HFF-Myc (cell line): ENCODE measurements at regions not wholly inside any gene's neighbourhood (a gene's known extent, or its start where the extent isn't known, plus 50 kb on each side); places are given as distances from the start of the nearest gene placed in this dataset.

ENCODE experiments used
- DNase-seq: peaks from one replicate; pipeline ENCODE4 v3.0.0-alpha.2; 2011; ENCODE audit warnings: low read depth; ENCODE audit errors: extremely low read depth
- H3K4me3 ChIP-seq: replicated peaks from 2 replicates; pipeline ENCODE4 v1.5.1; 2011; ENCODE audit warnings: low read depth, mild to moderate bottlenecking, control low read depth, low read length
- CTCF ChIP-seq: IDR thresholded peaks from 2 replicates; pipeline ENCODE4 v1.5.1; 2012; ENCODE audit warnings: mild to moderate bottlenecking, low read depth, low read length, control low read depth; ENCODE audit errors: missing control alignments

GRCh38 chr10:46236941-46237681 is 49.7 kb upstream of the ANTXRL start:
- no peak for TF ChIP-seq CTCF
- no peak overlapping the region for H3K4me3 ChIP-seq
- DNase-seq = no peak
